Esophagus squamous epithelium (tissue), 5 donors: ENCODE measurements at regions not wholly inside any gene's neighbourhood (a gene's known extent, or its start where the extent isn't known, plus 50 kb on each side); places are given as distances from the start of the nearest gene placed in this dataset.

Experiments used
- DNase-seq: peaks from one replicate; lab custom pipeline; 2025; lab: John Stamatoyannopoulos, UW
- H3K27ac ChIP-seq, 4 donors: fragments of 200-600 bp; sonication (generic); one replicate each; pipeline ENCODE4 v1.5.1; 2016 to 2019; ENCODE audit warnings: mild to moderate bottlenecking in 1 of 4
- H3K27me3 ChIP-seq, 4 donors: fragments of 200-600 bp; sonication (generic); 1 replicate in 3 of 4; 2 replicates in 1 of 4; pipeline versions ENCODE4 v1.5.1 to v1.6.0; 2017 to 2021; ENCODE audit warnings: antibody characterized with exemption in 1 of 4
- H3K36me3 ChIP-seq, 3 donors: fragments of 200-600 bp; sonication (generic); one replicate each; pipeline ENCODE4 v1.5.1; 2016 to 2019
- H3K4me1 ChIP-seq, 3 donors: fragments of 200-600 bp; sonication (generic); one replicate each; pipeline ENCODE4 v1.5.1; 2017 to 2019
- H3K4me3 ChIP-seq, 4 donors: fragments of 200-600 bp; sonication (generic); 1 replicate in 3 of 4; 2 replicates in 1 of 4; pipeline ENCODE4 v1.5.1; 2016 to 2019; ENCODE audit warnings: mild to moderate bottlenecking in 2 of 4, moderate library complexity in 1 of 4
- H3K9me3 ChIP-seq, 3 donors: fragments of 200-600 bp; sonication (generic); one replicate each; pipeline ENCODE4 v1.5.1; 2016 to 2019
- CTCF ChIP-seq, 6 experiments: fragments of 450-650 bp in 4 of 6; fragments of 200-600 bp in 2 of 6; sonication (generic) in 2 of 6; IDR thresholded peaks; one replicate each; pipeline ENCODE4 v1.5.1; 2016 to 2019; ENCODE audit warnings: antibody characterized with exemption in 6 of 6, mild to moderate bottlenecking in 4 of 6, moderate library complexity in 4 of 6
- POLR2A ChIP-seq, 4 donors: fragments of 450-650 bp; IDR thresholded peaks; one replicate each; pipeline ENCODE4 v1.6.1; 2017; ENCODE audit warnings: antibody characterized with exemption in 4 of 4, mild to moderate bottlenecking in 4 of 4, moderate library complexity in 3 of 4
- WGBS, 2 donors: methylation state at CpG; one replicate each; pipeline ENCODE4 v1.1.5; 2018; 5-methylcytosine and 5-hydroxymethylcytosine counted together
- intact Hi-C: fragments of 100-400 bp; cut with DNase I; formaldehyde crosslinking; loops from one replicate; pipeline ENCODE4 v1.15.0; 2022
- donor health status: DM: yes; HTN: yes; CAD: no.

- DNase-seq = no peak
- Histone ChIP-seq H3K27me3 (no peaks in the 10 kb centered on the region), H3K27ac (no peak overlapping the region), H3K4me3 (no peak overlapping the region), H3K9me3 (no peaks in the 10 kb centered on the region), H3K36me3 (no peaks in the 10 kb centered on the region), H3K4me1 (no peaks in the 10 kb centered on the region)
- 74 to 82% methylated on average over 4 of the region's 4 CpGs for WGBS, 2 donors
- intact Hi-C loops = no loop called here
- TF ChIP-seq CTCF (IDR thresholded peaks at IDR 0.05) (no peak), POLR2A (IDR thresholded peaks at IDR 0.05) (no peak)
These were observed 338.3 kb upstream of the ZEB2 start for GRCh38 chr2:144858211-144858610.

- no peaks in the 10 kb centered on the region for H3K36me3 ChIP-seq
- WGBS, 2 donors = 89 to 92% methylated on average over 4 of the region's 4 CpGs
- no peak for TF ChIP-seq POLR2A (IDR thresholded peaks at IDR 0.05)
- no peak for TF ChIP-seq CTCF (IDR thresholded peaks at IDR 0.05)
- H3K4me3 ChIP-seq = no peak overlapping the region
- intact Hi-C loops = no loop called here
- H3K27me3 ChIP-seq = no peaks in the 10 kb centered on the region
- no peaks in the 10 kb centered on the region for H3K9me3 ChIP-seq
- no peak for DNase-seq
- no peak overlapping the region for H3K27ac ChIP-seq
- peaks cover 0 to 2% (median 0%) of the 10 kb centered on the region in 3 donors for H3K4me1 ChIP-seq
These were observed 334.7 kb upstream of the ZEB2 start for GRCh38 chr2:144854596-144854995.

GRCh38 chr2:144849612-144850011 lies 329.7 kb upstream of the ZEB2 start:
- H3K36me3 ChIP-seq = no peaks in the 10 kb centered on the region
- no peak overlapping the region for H3K4me3 ChIP-seq
- no peak overlapping the region for H3K27ac ChIP-seq
- TF ChIP-seq CTCF (IDR thresholded peaks at IDR 0.05) = no peak
- H3K4me1 ChIP-seq = peaks cover 0 to 4% (median 0%) of the 10 kb centered on the region in 3 donors
- no peak for DNase-seq
- H3K9me3 ChIP-seq = no peaks in the 10 kb centered on the region
- H3K27me3 ChIP-seq = no peaks in the 10 kb centered on the region
- WGBS, 2 donors = 80 to 86% methylated on average over 3 of the region's 3 CpGs
- intact Hi-C loops = no loop called here

- Histone ChIP-seq H3K4me1 (peaks cover 0 to 4% (median 0%) of the 10 kb centered on the region in 3 donors), H3K4me3 (no peak overlapping the region), H3K27me3 (no peaks in the 10 kb centered on the region), H3K9me3 (no peaks in the 10 kb centered on the region), H3K27ac (no peak overlapping the region), H3K36me3 (no peaks in the 10 kb centered on the region)
- TF ChIP-seq CTCF (IDR thresholded peaks at IDR 0.05) = no peak
- no peak for TF ChIP-seq POLR2A (IDR thresholded peaks at IDR 0.05)
- DNase-seq = no peak
- intact Hi-C loops = no loop called here
- 91 to 96% methylated on average over 2 of the region's 2 CpGs for WGBS, 2 donors
These were observed 328.5 kb upstream of the ZEB2 start for GRCh38 chr2:144848423-144848822.

- WGBS, 2 donors = 85 to 86% methylated on average over 5 of the region's 5 CpGs
- Histone ChIP-seq H3K4me3 (no peak overlapping the region), H3K4me1 (peaks cover 0 to 4% (median 0%) of the 10 kb centered on the region in 3 donors), H3K36me3 (no peaks in the 10 kb centered on the region), H3K27me3 (no peaks in the 10 kb centered on the region), H3K9me3 (no peaks in the 10 kb centered on the region), H3K27ac (no peak overlapping the region)
- intact Hi-C loops = no loop called here
- TF ChIP-seq POLR2A (IDR thresholded peaks at IDR 0.05) = no peak
- TF ChIP-seq CTCF (IDR thresholded peaks at IDR 0.05) = no peak
- DNase-seq = no peak
These were observed 327.6 kb upstream of the ZEB2 start for GRCh38 chr2:144847347-144848080.
